Gastroesophageal sphincter (tissue), 4 donors: ENCODE measurements at regions not wholly inside any gene's neighbourhood (a gene's known extent, or its start where the extent isn't known, plus 50 kb on each side); places are given as distances from the start of the nearest gene placed in this dataset.

Experiments
- ATAC-seq: fragments of 150-250 bp; one replicate; pipeline ENCODE4 v1.9.1; 2016; ENCODE audit warnings: mild to moderate bottlenecking, moderate library complexity
- H3K27ac ChIP-seq, 4 donors: fragments of 200-600 bp; sonication (generic) in 3 of 4; 1 replicate in 3 of 4; 2 replicates in 1 of 4; pipeline ENCODE4 v1.5.1; 2016 to 2019
- H3K27me3 ChIP-seq: fragments of 200-600 bp; sonication (generic); one replicate; pipeline ENCODE4 v1.5.1; 2019
- H3K36me3 ChIP-seq, 2 donors: fragments of 200-600 bp; sonication (generic); one replicate each; pipeline ENCODE4 v1.5.1; 2019; ENCODE audit warnings: control low read depth in 1 of 2
- H3K4me1 ChIP-seq, 3 donors: fragments of 200-600 bp; sonication (generic); 1 replicate in 2 of 3; 2 replicates in 1 of 3; pipeline ENCODE4 v1.5.1; 2016 to 2019; ENCODE audit warnings: control low read depth in 2 of 3
- H3K4me3 ChIP-seq, 2 donors: fragments of 200-600 bp; sonication (generic); one replicate each; pipeline ENCODE4 v1.5.1; 2019; ENCODE audit warnings: mild to moderate bottlenecking in 1 of 2, moderate library complexity in 1 of 2
- H3K9me3 ChIP-seq, 3 donors: fragments of 200-600 bp; sonication (generic); one replicate each; pipeline ENCODE4 v1.5.1; 2017 to 2019; ENCODE audit warnings: control low read depth in 2 of 3
- CTCF ChIP-seq, 4 experiments: fragments of 200-600 bp in 2 of 4; fragments of 450-650 bp in 2 of 4; sonication (generic) in 1 of 4; IDR thresholded peaks; one replicate each; pipeline ENCODE4 v1.5.1; 2017 to 2019; ENCODE audit warnings: antibody characterized with exemption in 4 of 4, mild to moderate bottlenecking in 2 of 4, moderate library complexity in 2 of 4
- EP300 ChIP-seq: sonication (generic); formaldehyde crosslinking; IDR thresholded peaks from one replicate; pipeline ENCODE4 v1.6.1; 2017; ENCODE audit warnings: antibody characterized with exemption, mild to moderate bottlenecking
- POLR2A ChIP-seq, 2 donors: fragments of 450-650 bp; IDR thresholded peaks; one replicate each; pipeline ENCODE4 v1.6.1; 2017; ENCODE audit warnings: antibody characterized with exemption in 2 of 2, mild to moderate bottlenecking in 2 of 2, moderate library complexity in 1 of 2
- POLR2AphosphoS5 ChIP-seq: sonication (generic); formaldehyde crosslinking; IDR thresholded peaks from one replicate; pipeline ENCODE4 v1.6.1; 2017; ENCODE audit warnings: antibody characterized with exemption
- WGBS, 2 donors: methylation state at CpG; one replicate each; pipeline ENCODE4 v1.1.5; 2018; ENCODE audit warnings: low coverage in 1 of 2; 5-methylcytosine and 5-hydroxymethylcytosine counted together

- Histone ChIP-seq H3K27me3 (no peaks in the 10 kb centered on the region), H3K36me3 (no peaks in the 10 kb centered on the region), H3K4me3 (no peak overlapping the region), H3K9me3 (peaks cover 0 to 12% (median 0%) of the 10 kb centered on the region in 3 donors), H3K27ac (no peak overlapping the region), H3K4me1 (no peaks in the 10 kb centered on the region)
- no CpG with 5 or more reads among the region's 4 CpGs for WGBS, 2 donors
- ATAC-seq = no peak
- no peak for TF ChIP-seq POLR2A (IDR thresholded peaks at IDR 0.05)
Measured at GRCh38 chr5:105726093-105726492, 1944.6 kb downstream of the EFNA5 start.

GRCh38 chr5:105708442-105708841 is 1962.3 kb downstream of the EFNA5 start:
- ATAC-seq = no peak
- H3K9me3 ChIP-seq = peaks cover 0 to 10% (median 0%) of the 10 kb centered on the region in 3 donors
- no peaks in the 10 kb centered on the region for H3K36me3 ChIP-seq
- H3K27me3 ChIP-seq = no peaks in the 10 kb centered on the region
- H3K27ac ChIP-seq = no peak overlapping the region
- TF ChIP-seq POLR2AphosphoS5 (no peak), EP300 (no peak), CTCF (IDR thresholded peaks at IDR 0.05) (no peak), POLR2A (IDR thresholded peaks at IDR 0.05) (no peak)
- H3K4me1 ChIP-seq = no peaks in the 10 kb centered on the region
- WGBS, 2 donors = 67 to 75% methylated on average over 1 of the region's 1 CpG
- no peak overlapping the region for H3K4me3 ChIP-seq

GRCh38 chr5:105702323-105702722 is 1968.4 kb downstream of the EFNA5 start:
- Histone ChIP-seq H3K4me3 (no peak overlapping the region), H3K27me3 (no peaks in the 10 kb centered on the region), H3K4me1 (no peaks in the 10 kb centered on the region), H3K36me3 (no peaks in the 10 kb centered on the region), H3K9me3 (peaks cover 0 to 35% (median 0%) of the 10 kb centered on the region in 3 donors), H3K27ac (no peak overlapping the region)
- no peak for TF ChIP-seq POLR2A (IDR thresholded peaks at IDR 0.05)
- no peak for TF ChIP-seq CTCF (IDR thresholded peaks at IDR 0.05)
- no peak for TF ChIP-seq POLR2AphosphoS5
- TF ChIP-seq EP300 = no peak
- no peak for ATAC-seq

GRCh38 chr5:105696440-105696839 is 1974.3 kb downstream of the EFNA5 start:
- no peak for ATAC-seq
- Histone ChIP-seq H3K27me3 (no peaks in the 10 kb centered on the region), H3K36me3 (no peaks in the 10 kb centered on the region)

GRCh38 chr5:105695941-105696340 is 1974.8 kb downstream of the EFNA5 start:
- 100% methylated on average over 2 of the region's 2 CpGs; no CpG with 5 or more reads in 1 of the 2 donors for WGBS, 2 donors
- no peak for ATAC-seq
- no peak overlapping the region for H3K4me3 ChIP-seq
- H3K27me3 ChIP-seq = no peaks in the 10 kb centered on the region
- H3K9me3 ChIP-seq = no peaks in the 10 kb centered on the region
- TF ChIP-seq POLR2A (IDR thresholded peaks at IDR 0.05) (no peak), EP300 (no peak), POLR2AphosphoS5 (no peak), CTCF (IDR thresholded peaks at IDR 0.05) (no peak)
- no peaks in the 10 kb centered on the region for H3K4me1 ChIP-seq
- no peaks in the 10 kb centered on the region for H3K36me3 ChIP-seq
- no peak overlapping the region for H3K27ac ChIP-seq

More at GRCh38 chr5:105696440-105696839, 1974.3 kb downstream of the EFNA5 start:
- peaks cover 0 to 4% (median 0%) of the 10 kb centered on the region in 3 donors for H3K9me3 ChIP-seq
- TF ChIP-seq POLR2A (IDR thresholded peaks at IDR 0.05) = no peak
- no peak for TF ChIP-seq POLR2AphosphoS5
- TF ChIP-seq EP300 = no peak
- TF ChIP-seq CTCF (IDR thresholded peaks at IDR 0.05) = no peak
- WGBS, 2 donors = 88 to 100% methylated on average over 2 of the region's 2 CpGs
- no peak overlapping the region for H3K4me3 ChIP-seq
- H3K4me1 ChIP-seq = no peaks in the 10 kb centered on the region
- no peak overlapping the region for H3K27ac ChIP-seq
